Spleen (tissue), 11 donors: ENCODE measurements at regions not wholly inside any gene's neighbourhood (a gene's known extent, or its start where the extent isn't known, plus 50 kb on each side); places are given as distances from the start of the nearest gene placed in this dataset.

Experiments
- DNase-seq: peaks from one replicate; pipeline ENCODE4 v3.0.0-alpha.2; 2020
- H3K27ac ChIP-seq, 8 donors: fragments of 200-600 bp; sonication (generic) in 7 of 8; 1 replicate in 4 of 8; 2 replicates in 4 of 8; pipeline versions ENCODE4 v1.5.0 to v1.8.0; 2016 to 2021; ENCODE audit warnings: inconsistent platforms in 4 of 8, mild to moderate bottlenecking in 4 of 8, moderate library complexity in 1 of 8
- H3K27me3 ChIP-seq, 7 donors: fragments of 200-600 bp; sonication (generic) in 6 of 7; replicated peaks in 1 of 7; 1 replicate in 4 of 7; 2 replicates in 3 of 7; pipeline versions ENCODE4 v1.5.0 to v1.8.0; 2016 to 2021; ENCODE audit warnings: inconsistent platforms in 3 of 7, mild to moderate bottlenecking in 1 of 7
- H3K36me3 ChIP-seq, 6 donors: fragments of 200-600 bp; sonication (generic) in 5 of 6; 1 replicate in 4 of 6; 2 replicates in 2 of 6; pipeline versions ENCODE4 v1.5.0 to v1.8.0; 2016 to 2021; ENCODE audit warnings: inconsistent platforms in 2 of 6
- H3K4me1 ChIP-seq, 6 donors: fragments of 200-600 bp; sonication (generic) in 5 of 6; 1 replicate in 3 of 6; 2 replicates in 3 of 6; pipeline versions ENCODE4 v1.5.0 to v1.8.0; 2016 to 2021; ENCODE audit warnings: inconsistent platforms in 3 of 6
- H3K4me3 ChIP-seq, 8 donors: fragments of 200-600 bp; sonication (generic) in 7 of 8; 1 replicate in 4 of 8; 2 replicates in 4 of 8; pipeline versions ENCODE4 v1.5.0 to v1.8.0; 2016 to 2021; ENCODE audit warnings: inconsistent platforms in 4 of 8, mild to moderate bottlenecking in 4 of 8, moderate library complexity in 2 of 8
- H3K9me3 ChIP-seq, 8 donors: fragments of 200-600 bp; sonication (generic) in 7 of 8; 1 replicate in 4 of 8; 2 replicates in 4 of 8; pipeline versions ENCODE4 v1.5.0 to v1.8.0; 2016 to 2021; ENCODE audit warnings: inconsistent platforms in 4 of 8
- POLR2A ChIP-seq, 3 donors: fragments of 450-650 bp; IDR thresholded peaks; one replicate each; pipeline ENCODE4 v1.5.1; 2017; ENCODE audit warnings: antibody characterized with exemption in 3 of 3, mild to moderate bottlenecking in 1 of 3
- POLR2AphosphoS5 ChIP-seq, 3 donors: sonication (generic); formaldehyde crosslinking; IDR thresholded peaks; one replicate each; pipeline ENCODE4 v1.5.1; 2017; ENCODE audit warnings: antibody characterized with exemption in 3 of 3
- WGBS, 5 donors: extraction: QIAGEN DNeasy Blood & Tissue Kit in 3 of 5; methylation state at CpG; one replicate each; pipeline versions ENCODE4 v1.1.5 to v1.1.7; 2013 to 2018; 5-methylcytosine and 5-hydroxymethylcytosine counted together
- intact Hi-C: fragments of 100-400 bp; cut with DNase I; formaldehyde crosslinking; loops from one replicate; pipeline ENCODE4 v1.15.0; 2023; ENCODE audit warnings: low total_unique reads
- TF ChIP-seq, protein P1 (sequence below), 11 experiments: fragments of 200-600 bp in 7 of 11; fragments of 450-650 bp in 4 of 11; sonication (generic) in 4 of 11; IDR thresholded peaks in 8 of 11; conservative IDR thresholded peaks in 3 of 11; 1 replicate in 7 of 11; 2 replicates in 4 of 11; pipeline versions ENCODE4 v1.4.0 to v1.8.0; 2016 to 2021; ENCODE audit warnings: antibody characterized with exemption in 11 of 11, inconsistent platforms in 4 of 11, mild to moderate bottlenecking in 1 of 11
- donor health status: healthy with polysubstance abuse.
- donor health status: DM: no; HTN: no; CAD: no; lungs with moderate emphysema.
- donor health status: DM: no; HTN: no; CAD: no.
- donor health status: Bipolar disorder and iron deficiency.
- donor health status: healthy.
- donor health status: DM: no; HTN: no; CAD: no.
- donor health status: DM: yes; HTN: yes; CAD: no.

GRCh38 chr9:78858266-78858665, 561.3 kb downstream of the PSAT1 start:
- H3K9me3 ChIP-seq: no peaks in the 10 kb centered on the region
- intact Hi-C loops: no loop called here
- TF ChIP-seq POLR2A (IDR thresholded peaks at IDR 0.05) (no peak), POLR2AphosphoS5 (IDR thresholded peaks at IDR 0.05) (no peak)
- TF ChIP-seq, protein P1, sequence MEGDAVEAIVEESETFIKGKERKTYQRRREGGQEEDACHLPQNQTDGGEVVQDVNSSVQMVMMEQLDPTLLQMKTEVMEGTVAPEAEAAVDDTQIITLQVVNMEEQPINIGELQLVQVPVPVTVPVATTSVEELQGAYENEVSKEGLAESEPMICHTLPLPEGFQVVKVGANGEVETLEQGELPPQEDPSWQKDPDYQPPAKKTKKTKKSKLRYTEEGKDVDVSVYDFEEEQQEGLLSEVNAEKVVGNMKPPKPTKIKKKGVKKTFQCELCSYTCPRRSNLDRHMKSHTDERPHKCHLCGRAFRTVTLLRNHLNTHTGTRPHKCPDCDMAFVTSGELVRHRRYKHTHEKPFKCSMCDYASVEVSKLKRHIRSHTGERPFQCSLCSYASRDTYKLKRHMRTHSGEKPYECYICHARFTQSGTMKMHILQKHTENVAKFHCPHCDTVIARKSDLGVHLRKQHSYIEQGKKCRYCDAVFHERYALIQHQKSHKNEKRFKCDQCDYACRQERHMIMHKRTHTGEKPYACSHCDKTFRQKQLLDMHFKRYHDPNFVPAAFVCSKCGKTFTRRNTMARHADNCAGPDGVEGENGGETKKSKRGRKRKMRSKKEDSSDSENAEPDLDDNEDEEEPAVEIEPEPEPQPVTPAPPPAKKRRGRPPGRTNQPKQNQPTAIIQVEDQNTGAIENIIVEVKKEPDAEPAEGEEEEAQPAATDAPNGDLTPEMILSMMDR (IDR thresholded peaks at IDR 0.05 in 8 of 11, conservative IDR thresholded peaks at IDR 0.05 in 3 of 11): no peak
- H3K27me3 ChIP-seq: no peaks in the 10 kb centered on the region
- H3K4me1 ChIP-seq: no peaks in the 10 kb centered on the region
- H3K36me3 ChIP-seq: no peaks in the 10 kb centered on the region
- H3K4me3 ChIP-seq: no peak overlapping the region
- WGBS, 5 donors: 33 to 82% (median 56%) methylated on average over 1 of the region's 1 CpG
- DNase-seq: no peak
- H3K27ac ChIP-seq: no peak overlapping the region

DNA sequence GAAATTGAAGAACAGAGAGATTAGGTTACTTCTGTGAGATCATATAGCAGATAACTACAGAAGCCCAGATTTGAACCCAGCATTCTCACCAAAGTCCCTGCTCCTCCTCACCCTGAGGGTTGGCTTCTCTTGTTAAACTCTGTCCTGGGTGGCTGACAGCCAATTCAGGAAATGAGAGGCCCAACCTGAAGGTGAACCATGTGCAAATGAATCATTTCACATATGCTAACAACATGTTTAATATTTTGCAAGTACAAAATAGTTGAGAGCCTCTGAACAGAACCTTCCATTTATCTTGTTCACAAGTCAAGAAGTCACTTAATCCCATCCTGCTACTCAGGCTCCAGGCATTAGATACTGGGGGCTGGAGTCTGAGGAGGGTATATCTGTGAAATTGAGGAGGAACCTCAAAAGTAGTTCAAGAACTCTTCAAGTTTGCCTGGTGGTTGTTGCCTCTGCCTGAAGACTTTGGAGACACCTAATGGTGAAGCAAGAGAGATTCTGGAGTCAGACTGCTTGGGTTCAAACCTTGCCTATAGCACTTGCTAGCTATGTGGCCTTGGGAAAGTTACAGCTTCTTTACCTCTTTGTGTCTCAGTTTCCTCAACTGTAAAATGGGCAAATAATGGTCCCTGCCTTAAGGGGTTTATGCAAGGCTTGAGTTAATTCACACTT, 564.0 kb downstream of the PSAT1 start:
- H3K36me3 ChIP-seq: no peaks in the 10 kb centered on the region
- TF ChIP-seq POLR2AphosphoS5 (IDR thresholded peaks at IDR 0.05) (no peak), POLR2A (IDR thresholded peaks at IDR 0.05) (no peak)
- TF ChIP-seq, protein P1 (IDR thresholded peaks at IDR 0.05 in 8 of 11, conservative IDR thresholded peaks at IDR 0.05 in 3 of 11): no peak

GRCh38 chr9:78863531-78863930, 566.6 kb downstream of the PSAT1 start:
- 62 to 90% (median 79%) methylated on average over 4 of the region's 4 CpGs for WGBS, 5 donors

More for the DNA sequence above, 564.0 kb downstream of the PSAT1 start:
- H3K4me1 ChIP-seq: no peaks in the 10 kb centered on the region
- no peaks in the 10 kb centered on the region for H3K9me3 ChIP-seq
- no peaks in the 10 kb centered on the region for H3K27me3 ChIP-seq
- no peak for DNase-seq
- no peak overlapping the region for H3K27ac ChIP-seq
- intact Hi-C loops: no loop called here
- H3K4me3 ChIP-seq: no peak overlapping the region

GRCh38 chr9:78865737-78866136, 568.8 kb downstream of the PSAT1 start:
- H3K9me3 ChIP-seq: no peaks in the 10 kb centered on the region
- DNase-seq: no peak
- no peaks in the 10 kb centered on the region for H3K4me1 ChIP-seq
- 79 to 93% (median 86%) methylated on average over 2 of the region's 2 CpGs for WGBS, 5 donors
- H3K27me3 ChIP-seq: no peaks in the 10 kb centered on the region
- no peaks in the 10 kb centered on the region for H3K36me3 ChIP-seq
- TF ChIP-seq POLR2AphosphoS5 (IDR thresholded peaks at IDR 0.05): no peak
- TF ChIP-seq, protein P1 (IDR thresholded peaks at IDR 0.05 in 8 of 11, conservative IDR thresholded peaks at IDR 0.05 in 3 of 11): no peak
- no peak for TF ChIP-seq POLR2A (IDR thresholded peaks at IDR 0.05)
- intact Hi-C loops: no loop called here
- H3K27ac ChIP-seq: no peak overlapping the region
- H3K4me3 ChIP-seq: no peak overlapping the region

More at GRCh38 chr9:78863531-78863930, 566.6 kb downstream of the PSAT1 start:
- Histone ChIP-seq H3K27me3 (no peaks in the 10 kb centered on the region), H3K9me3 (no peaks in the 10 kb centered on the region), H3K36me3 (no peaks in the 10 kb centered on the region), H3K27ac (no peak overlapping the region), H3K4me3 (no peak overlapping the region), H3K4me1 (no peaks in the 10 kb centered on the region)
- TF ChIP-seq POLR2A (IDR thresholded peaks at IDR 0.05) (no peak), POLR2AphosphoS5 (IDR thresholded peaks at IDR 0.05) (no peak)
- TF ChIP-seq, protein P1 (IDR thresholded peaks at IDR 0.05 in 8 of 11, conservative IDR thresholded peaks at IDR 0.05 in 3 of 11): no peak
- intact Hi-C loops: no loop called here
- DNase-seq: no peak
